ENCODE measurements at regions not wholly inside any gene's neighbourhood (a gene's known extent, or its start where the extent isn't known, plus 50 kb on each side); places are given as distances from the start of the nearest gene placed in this dataset.

DNA sequence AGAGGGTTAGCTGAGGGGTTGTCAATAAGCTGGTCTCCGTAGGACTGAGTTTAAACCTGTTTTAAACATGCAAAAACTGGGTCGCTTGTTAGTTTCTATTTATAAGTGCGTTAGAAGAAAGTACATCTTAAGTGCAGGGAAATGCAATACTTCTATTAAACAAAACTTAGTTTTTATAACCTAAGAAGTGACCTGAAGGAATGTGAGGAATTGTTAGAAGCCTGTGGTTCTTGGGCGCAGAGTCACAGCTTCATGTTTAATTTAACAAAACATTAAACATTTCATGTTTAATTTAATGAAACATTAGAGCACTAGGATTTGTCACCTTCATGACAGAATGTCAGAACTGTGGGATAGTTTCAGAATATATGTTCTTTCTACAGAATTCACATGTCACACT lies 469.2 kb upstream of the WWC1 start:
- H3K27me3 ChIP-seq (ENCODE audit: control insufficient read depth in 1 of 2, insufficient read depth in 2 of 2, low read length in 2 of 2), result no peaks in the 10 kb centered on the region
- FAIRE-seq (no peak), ATAC-seq (no peak), DNase-seq (ENCODE audit: low spot score) (no peak)
- intact Hi-C loops (cut with micrococcal nuclease; ENCODE audit: unreplicated experiment) (no loop called here), in situ Hi-C loops (cut with HindIII; ENCODE audit: extremely low pct_ligation_motif_present, low pct_unique_long_range_greater_than_20kb) (no loop called here)
- no peak overlapping the region for H3K27ac ChIP-seq (ENCODE audit: extremely low read length, insufficient read depth, low read length)
- WGBS (ENCODE audit: low lambda C conversion rate), result 36% methylated on average over 4 of the region's 4 CpGs
- H3K4me3 ChIP-seq (replicated peaks in 1 of 3; ENCODE audit: insufficient read depth in 1 of 3, low read depth in 2 of 3, low read length in 3 of 3), result no peak overlapping the region
- TF ChIP-seq ZFP36L1 (CRISPR knock-in tag; IDR thresholded peaks at IDR 0.05), result no peak
- no peak for TF ChIP-seq POGZ (CRISPR knock-in tag; IDR thresholded peaks at IDR 0.05)
- no peaks in the 10 kb centered on the region for H3K79me2 ChIP-seq (ENCODE audit: insufficient read depth, low read length)
- no peaks in the 10 kb centered on the region for H4K20me1 ChIP-seq (ENCODE audit: insufficient read depth, low read length)
- no peaks in the 10 kb centered on the region for H3K36me3 ChIP-seq (replicated peaks in 1 of 2; ENCODE audit: control insufficient read depth in 1 of 2, insufficient read depth in 2 of 2, low read length in 2 of 2)
- no peak overlapping the region for H3K9ac ChIP-seq (ENCODE audit: insufficient read depth, low read depth, low read length)
- H3K4me2 ChIP-seq (ENCODE audit: low read depth, low read length), result no peak overlapping the region
- CTCF ChIA-PET (ENCODE audit: low intra/inter-chr PET ratio, low total read pairs), result no interaction called here
- no peaks in the 10 kb centered on the region for H3K9me3 ChIP-seq (ENCODE audit: low read length)
- H3K4me1 ChIP-seq (ENCODE audit: insufficient read depth, low read length), result no peaks in the 10 kb centered on the region
- POLR2A ChIA-PET, result no interaction called here
- BruUV-seq (replicated peaks), result no TSS peak
- no peak overlapping the region for H2AFZ ChIP-seq (ENCODE audit: low read length)

- H3K27me3 ChIP-seq (ENCODE audit: control insufficient read depth in 1 of 2, insufficient read depth in 2 of 2, low read length in 2 of 2), result no peaks in the 10 kb centered on the region
- H3K4me2 ChIP-seq (ENCODE audit: low read depth, low read length), result no peak overlapping the region
- no peak overlapping the region for H3K27ac ChIP-seq (ENCODE audit: extremely low read length, insufficient read depth, low read length)
- no peaks in the 10 kb centered on the region for H3K36me3 ChIP-seq (replicated peaks in 1 of 2; ENCODE audit: control insufficient read depth in 1 of 2, insufficient read depth in 2 of 2, low read length in 2 of 2)
- FAIRE-seq (no peak), ATAC-seq (no peak), DNase-seq (ENCODE audit: low spot score) (no peak)
- no peaks in the 10 kb centered on the region for H3K9me3 ChIP-seq (ENCODE audit: low read length)
- BruUV-seq (replicated peaks), result no TSS peak
- TF ChIP-seq SP2 (CRISPR knock-in tag; IDR thresholded peaks at IDR 0.05), result no peak
- TF ChIP-seq, protein P1, sequence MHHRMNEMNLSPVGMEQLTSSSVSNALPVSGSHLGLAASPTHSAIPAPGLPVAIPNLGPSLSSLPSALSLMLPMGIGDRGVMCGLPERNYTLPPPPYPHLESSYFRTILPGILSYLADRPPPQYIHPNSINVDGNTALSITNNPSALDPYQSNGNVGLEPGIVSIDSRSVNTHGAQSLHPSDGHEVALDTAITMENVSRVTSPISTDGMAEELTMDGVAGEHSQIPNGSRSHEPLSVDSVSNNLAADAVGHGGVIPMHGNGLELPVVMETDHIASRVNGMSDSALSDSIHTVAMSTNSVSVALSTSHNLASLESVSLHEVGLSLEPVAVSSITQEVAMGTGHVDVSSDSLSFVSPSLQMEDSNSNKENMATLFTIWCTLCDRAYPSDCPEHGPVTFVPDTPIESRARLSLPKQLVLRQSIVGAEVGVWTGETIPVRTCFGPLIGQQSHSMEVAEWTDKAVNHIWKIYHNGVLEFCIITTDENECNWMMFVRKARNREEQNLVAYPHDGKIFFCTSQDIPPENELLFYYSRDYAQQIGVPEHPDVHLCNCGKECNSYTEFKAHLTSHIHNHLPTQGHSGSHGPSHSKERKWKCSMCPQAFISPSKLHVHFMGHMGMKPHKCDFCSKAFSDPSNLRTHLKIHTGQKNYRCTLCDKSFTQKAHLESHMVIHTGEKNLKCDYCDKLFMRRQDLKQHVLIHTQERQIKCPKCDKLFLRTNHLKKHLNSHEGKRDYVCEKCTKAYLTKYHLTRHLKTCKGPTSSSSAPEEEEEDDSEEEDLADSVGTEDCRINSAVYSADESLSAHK (CRISPR knock-in tag; IDR thresholded peaks at IDR 0.05; ENCODE audit: borderline replicate concordance), result no peak
- TF ChIP-seq IKZF4 (CRISPR knock-in tag; IDR thresholded peaks at IDR 0.05; ENCODE audit: borderline replicate concordance, low read depth, not compliant biosample characterization), result no peak
- TF ChIP-seq MNT (IDR thresholded peaks at IDR 0.05), result no peak
- H3K79me2 ChIP-seq (ENCODE audit: insufficient read depth, low read length), result no peaks in the 10 kb centered on the region
- H3K9ac ChIP-seq (ENCODE audit: insufficient read depth, low read depth, low read length), result no peak overlapping the region
- H3K4me3 ChIP-seq (replicated peaks in 1 of 3; ENCODE audit: insufficient read depth in 1 of 3, low read depth in 2 of 3, low read length in 3 of 3), result no peak overlapping the region
- ChIA-PET CTCF (ENCODE audit: low intra/inter-chr PET ratio, low total read pairs) (no interaction called here), POLR2A (no interaction called here)
- no peaks in the 10 kb centered on the region for H3K4me1 ChIP-seq (ENCODE audit: insufficient read depth, low read length)
- in situ Hi-C loops (cut with HindIII; ENCODE audit: extremely low pct_ligation_motif_present, low pct_unique_long_range_greater_than_20kb) (no loop called here), intact Hi-C loops (cut with micrococcal nuclease; ENCODE audit: unreplicated experiment) (no loop called here)
- WGBS (ENCODE audit: low lambda C conversion rate), result 3% methylated on average over 2 of the region's 2 CpGs
- no peaks in the 10 kb centered on the region for H4K20me1 ChIP-seq (ENCODE audit: insufficient read depth, low read length)
- H2AFZ ChIP-seq (ENCODE audit: low read length), result no peak overlapping the region
These were observed 468.0 kb upstream of the WWC1 start for GRCh38 chr5:167823405-167823804.
